WTC11 (cell line): ENCODE measurements at regions not wholly inside any gene's neighbourhood (a gene's known extent, or its start where the extent isn't known, plus 50 kb on each side); places are given as distances from the start of the nearest gene placed in this dataset.

ENCODE experiments used
- RELA ChIP-seq: sonication (generic); formaldehyde crosslinking; IDR thresholded peaks from 2 replicates; pipeline ENCODE4 v1.8.1; 2022; ENCODE audit warnings: missing genetic modification reagents, mild to moderate bottlenecking, borderline replicate concordance
- SMAD3 ChIP-seq: sonication (generic); formaldehyde crosslinking; IDR thresholded peaks from 2 replicates; pipeline ENCODE4 v1.8.0; 2022; ENCODE audit warnings: missing genetic modification reagents, mild to moderate bottlenecking, borderline replicate concordance
- ZNF317 ChIP-seq: sonication (generic); formaldehyde crosslinking; IDR thresholded peaks from 2 replicates; pipeline ENCODE4 v1.8.1; 2023; ENCODE audit warnings: low read depth, mild to moderate bottlenecking, moderate library complexity, missing genetic modification reagents, borderline replicate concordance
- TF ChIP-seq, protein P1 (sequence below): fragments of 200-600 bp; IDR thresholded peaks from 2 replicates; pipeline ENCODE4 v1.8.0; 2022; ENCODE audit warnings: antibody characterized with exemption
- TF ChIP-seq, protein P2 (sequence below): sonication (generic); formaldehyde crosslinking; IDR thresholded peaks from 2 replicates; pipeline ENCODE4 v1.8.1; 2022; ENCODE audit warnings: low read depth, missing genetic modification reagents, borderline replicate concordance

DNA sequence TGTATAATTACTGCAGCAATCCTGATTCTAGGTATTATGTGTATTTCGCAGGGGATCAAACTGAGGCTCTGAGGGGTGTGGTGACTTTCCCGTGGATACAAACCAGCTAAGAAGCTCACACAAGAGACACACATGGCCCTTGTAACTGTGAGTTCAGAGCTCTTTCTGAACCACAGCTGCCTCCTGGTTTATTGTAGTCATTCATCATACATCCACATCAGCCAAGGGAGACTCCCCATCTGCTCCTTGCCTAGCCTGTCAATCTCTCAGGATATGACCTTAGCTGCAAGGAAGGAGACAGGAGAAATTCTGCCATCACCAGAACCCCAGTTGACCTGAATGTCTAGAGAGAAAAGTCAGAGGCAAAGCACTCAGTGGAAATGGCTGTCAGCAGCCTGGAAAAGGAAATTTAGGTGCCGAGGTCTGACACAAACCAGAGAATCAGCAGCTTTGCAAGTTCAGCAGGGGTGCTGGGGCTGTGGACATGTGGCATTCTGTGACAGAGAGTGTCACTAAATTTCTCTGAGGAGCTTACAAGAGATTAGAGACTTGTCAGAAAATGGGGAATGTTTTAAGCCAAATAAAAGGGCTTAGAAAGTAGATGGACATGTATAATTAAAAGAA, 209.5 kb downstream of the AASDHPPT start:
- TF ChIP-seq, protein P1, sequence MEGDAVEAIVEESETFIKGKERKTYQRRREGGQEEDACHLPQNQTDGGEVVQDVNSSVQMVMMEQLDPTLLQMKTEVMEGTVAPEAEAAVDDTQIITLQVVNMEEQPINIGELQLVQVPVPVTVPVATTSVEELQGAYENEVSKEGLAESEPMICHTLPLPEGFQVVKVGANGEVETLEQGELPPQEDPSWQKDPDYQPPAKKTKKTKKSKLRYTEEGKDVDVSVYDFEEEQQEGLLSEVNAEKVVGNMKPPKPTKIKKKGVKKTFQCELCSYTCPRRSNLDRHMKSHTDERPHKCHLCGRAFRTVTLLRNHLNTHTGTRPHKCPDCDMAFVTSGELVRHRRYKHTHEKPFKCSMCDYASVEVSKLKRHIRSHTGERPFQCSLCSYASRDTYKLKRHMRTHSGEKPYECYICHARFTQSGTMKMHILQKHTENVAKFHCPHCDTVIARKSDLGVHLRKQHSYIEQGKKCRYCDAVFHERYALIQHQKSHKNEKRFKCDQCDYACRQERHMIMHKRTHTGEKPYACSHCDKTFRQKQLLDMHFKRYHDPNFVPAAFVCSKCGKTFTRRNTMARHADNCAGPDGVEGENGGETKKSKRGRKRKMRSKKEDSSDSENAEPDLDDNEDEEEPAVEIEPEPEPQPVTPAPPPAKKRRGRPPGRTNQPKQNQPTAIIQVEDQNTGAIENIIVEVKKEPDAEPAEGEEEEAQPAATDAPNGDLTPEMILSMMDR: no peak
- TF ChIP-seq ZNF317 (CRISPR knock-in tag): no peak
- no peak for TF ChIP-seq RELA (CRISPR knock-in tag)
- TF ChIP-seq SMAD3 (CRISPR knock-in tag): no peak
- TF ChIP-seq, protein P2, sequence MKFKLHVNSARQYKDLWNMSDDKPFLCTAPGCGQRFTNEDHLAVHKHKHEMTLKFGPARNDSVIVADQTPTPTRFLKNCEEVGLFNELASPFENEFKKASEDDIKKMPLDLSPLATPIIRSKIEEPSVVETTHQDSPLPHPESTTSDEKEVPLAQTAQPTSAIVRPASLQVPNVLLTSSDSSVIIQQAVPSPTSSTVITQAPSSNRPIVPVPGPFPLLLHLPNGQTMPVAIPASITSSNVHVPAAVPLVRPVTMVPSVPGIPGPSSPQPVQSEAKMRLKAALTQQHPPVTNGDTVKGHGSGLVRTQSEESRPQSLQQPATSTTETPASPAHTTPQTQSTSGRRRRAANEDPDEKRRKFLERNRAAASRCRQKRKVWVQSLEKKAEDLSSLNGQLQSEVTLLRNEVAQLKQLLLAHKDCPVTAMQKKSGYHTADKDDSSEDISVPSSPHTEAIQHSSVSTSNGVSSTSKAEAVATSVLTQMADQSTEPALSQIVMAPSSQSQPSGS (CRISPR knock-in tag): no peak
